KMS-11 (cell line): ENCODE measurements at regions not wholly inside any gene's neighbourhood (a gene's known extent, or its start where the extent isn't known, plus 50 kb on each side); places are given as distances from the start of the nearest gene placed in this dataset.

Experiments
- H2AFZ ChIP-seq: fragments of 200-600 bp; sonication (generic); 2 replicates; pipeline ENCODE4 v1.6.1; 2016; ENCODE audit warnings: antibody characterized with exemption, mixed run types, low read depth
- H3K27ac ChIP-seq: fragments of 200-600 bp; sonication (generic); 2 replicates; pipeline ENCODE4 v1.6.1; 2016; ENCODE audit warnings: mild to moderate bottlenecking, mixed run types
- H3K27me3 ChIP-seq: fragments of 200-600 bp; sonication (generic); 2 replicates; pipeline ENCODE4 v1.6.1; 2017; ENCODE audit warnings: mild to moderate bottlenecking, low read depth, mixed run types, moderate library complexity; ENCODE audit not compliant: insufficient read depth
- H3K36me3 ChIP-seq: fragments of 200-600 bp; sonication (generic); 2 replicates; pipeline ENCODE4 v1.6.1; 2017; ENCODE audit warnings: mild to moderate bottlenecking, mixed run types; ENCODE audit not compliant: insufficient read depth
- H3K4me1 ChIP-seq: fragments of 200-600 bp; sonication (generic); 2 replicates; pipeline ENCODE4 v1.6.1; 2016; ENCODE audit warnings: mild to moderate bottlenecking, low read depth, mixed run types; ENCODE audit not compliant: poor library complexity, severe bottlenecking
- H3K4me2 ChIP-seq: fragments of 200-600 bp; sonication (generic); 2 replicates; pipeline ENCODE4 v1.7.0; 2016; ENCODE audit warnings: mild to moderate bottlenecking, mixed run types
- H3K4me3 ChIP-seq: fragments of 200-600 bp; sonication (generic); IDR thresholded peaks from 2 replicates; pipeline ENCODE4 v1.6.1; 2017; ENCODE audit warnings: low read depth, low read length, mixed read lengths; ENCODE audit not compliant: insufficient read depth
- H3K79me2 ChIP-seq: fragments of 200-600 bp; sonication (generic); 2 replicates; pipeline ENCODE4 v1.6.1; 2016; ENCODE audit warnings: low read depth, mixed run types; ENCODE audit not compliant: insufficient read depth
- H3K9ac ChIP-seq: fragments of 200-600 bp; sonication (generic); 2 replicates; pipeline ENCODE4 v1.6.1; 2016; ENCODE audit warnings: mild to moderate bottlenecking, mixed run types
- H4K20me1 ChIP-seq: fragments of 200-600 bp; sonication (generic); 2 replicates; pipeline ENCODE4 v1.6.1; 2016; ENCODE audit warnings: mild to moderate bottlenecking, mixed run types; ENCODE audit not compliant: insufficient read depth
- TF ChIP-seq, protein P1 (sequence below): fragments of 200-600 bp; sonication (generic); conservative IDR thresholded peaks from 2 replicates; pipeline ENCODE4 v1.6.1; 2017; ENCODE audit warnings: low read depth, mild to moderate bottlenecking, antibody characterized with exemption, low read length, moderate library complexity, mixed read lengths

DNA sequence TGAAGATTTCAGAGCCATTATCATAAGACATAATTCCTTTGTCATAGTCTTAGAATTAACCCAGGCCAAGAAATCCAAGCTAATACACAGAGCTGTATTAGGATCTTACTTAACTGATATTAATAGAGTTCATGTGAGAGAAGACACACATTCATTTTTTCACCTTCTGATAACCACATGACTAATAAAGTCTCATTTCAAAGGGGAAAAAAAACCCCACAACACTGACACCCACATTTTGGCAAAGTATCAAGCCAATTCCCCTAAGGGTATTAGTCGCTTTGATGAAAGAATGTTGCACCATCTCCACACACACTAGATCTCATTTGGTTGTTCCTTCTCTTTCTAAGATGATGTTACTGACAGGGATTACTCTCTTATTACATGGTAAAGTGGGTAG is 344.4 kb upstream of the ESRRG start:
- Histone ChIP-seq H3K36me3 (no peaks in the 10 kb centered on the region), H3K27ac (no peak overlapping the region)
- TF ChIP-seq, protein P1, sequence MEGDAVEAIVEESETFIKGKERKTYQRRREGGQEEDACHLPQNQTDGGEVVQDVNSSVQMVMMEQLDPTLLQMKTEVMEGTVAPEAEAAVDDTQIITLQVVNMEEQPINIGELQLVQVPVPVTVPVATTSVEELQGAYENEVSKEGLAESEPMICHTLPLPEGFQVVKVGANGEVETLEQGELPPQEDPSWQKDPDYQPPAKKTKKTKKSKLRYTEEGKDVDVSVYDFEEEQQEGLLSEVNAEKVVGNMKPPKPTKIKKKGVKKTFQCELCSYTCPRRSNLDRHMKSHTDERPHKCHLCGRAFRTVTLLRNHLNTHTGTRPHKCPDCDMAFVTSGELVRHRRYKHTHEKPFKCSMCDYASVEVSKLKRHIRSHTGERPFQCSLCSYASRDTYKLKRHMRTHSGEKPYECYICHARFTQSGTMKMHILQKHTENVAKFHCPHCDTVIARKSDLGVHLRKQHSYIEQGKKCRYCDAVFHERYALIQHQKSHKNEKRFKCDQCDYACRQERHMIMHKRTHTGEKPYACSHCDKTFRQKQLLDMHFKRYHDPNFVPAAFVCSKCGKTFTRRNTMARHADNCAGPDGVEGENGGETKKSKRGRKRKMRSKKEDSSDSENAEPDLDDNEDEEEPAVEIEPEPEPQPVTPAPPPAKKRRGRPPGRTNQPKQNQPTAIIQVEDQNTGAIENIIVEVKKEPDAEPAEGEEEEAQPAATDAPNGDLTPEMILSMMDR, result no peak

DNA sequence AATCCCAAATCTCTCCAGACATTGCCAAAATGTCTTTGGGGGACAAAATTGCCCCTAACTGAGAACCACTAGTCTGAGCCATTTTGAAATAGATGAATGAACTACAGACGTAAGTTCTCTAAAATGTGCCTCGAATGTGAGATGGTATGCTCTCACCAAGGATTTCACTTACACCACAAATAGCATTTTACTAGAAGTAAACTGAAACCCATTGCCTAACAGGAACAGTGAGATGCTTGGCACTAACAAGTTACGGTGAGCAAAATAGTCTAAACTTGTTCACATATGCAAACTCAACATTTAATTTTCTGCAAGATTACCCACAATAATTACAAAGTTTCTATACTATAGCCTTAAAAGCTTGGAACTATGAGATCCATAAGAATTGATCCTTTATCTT is 343.6 kb upstream of the ESRRG start:
- Histone ChIP-seq H3K4me2 (no peak overlapping the region), H3K36me3 (no peaks in the 10 kb centered on the region), H3K27me3 (no peaks in the 10 kb centered on the region; the same call in 1 of the 2 replicates), H3K9ac (no peak overlapping the region), H3K79me2 (no peaks in the 10 kb centered on the region), H3K4me3 (no peak overlapping the region), H2AFZ (no peak overlapping the region), H3K27ac (no peak overlapping the region), H3K4me1 (no peaks in the 10 kb centered on the region), H4K20me1 (no peaks in the 10 kb centered on the region)
- TF ChIP-seq, protein P1, result no peak

More for the DNA sequence above, 344.4 kb upstream of the ESRRG start:
- Histone ChIP-seq H3K4me3 (no peak overlapping the region), H3K4me1 (no peaks in the 10 kb centered on the region), H2AFZ (no peak overlapping the region), H4K20me1 (no peaks in the 10 kb centered on the region), H3K9ac (no peak overlapping the region), H3K4me2 (no peak overlapping the region), H3K79me2 (no peaks in the 10 kb centered on the region), H3K27me3 (no peaks in the 10 kb centered on the region; the same call in 1 of the 2 replicates)

DNA sequence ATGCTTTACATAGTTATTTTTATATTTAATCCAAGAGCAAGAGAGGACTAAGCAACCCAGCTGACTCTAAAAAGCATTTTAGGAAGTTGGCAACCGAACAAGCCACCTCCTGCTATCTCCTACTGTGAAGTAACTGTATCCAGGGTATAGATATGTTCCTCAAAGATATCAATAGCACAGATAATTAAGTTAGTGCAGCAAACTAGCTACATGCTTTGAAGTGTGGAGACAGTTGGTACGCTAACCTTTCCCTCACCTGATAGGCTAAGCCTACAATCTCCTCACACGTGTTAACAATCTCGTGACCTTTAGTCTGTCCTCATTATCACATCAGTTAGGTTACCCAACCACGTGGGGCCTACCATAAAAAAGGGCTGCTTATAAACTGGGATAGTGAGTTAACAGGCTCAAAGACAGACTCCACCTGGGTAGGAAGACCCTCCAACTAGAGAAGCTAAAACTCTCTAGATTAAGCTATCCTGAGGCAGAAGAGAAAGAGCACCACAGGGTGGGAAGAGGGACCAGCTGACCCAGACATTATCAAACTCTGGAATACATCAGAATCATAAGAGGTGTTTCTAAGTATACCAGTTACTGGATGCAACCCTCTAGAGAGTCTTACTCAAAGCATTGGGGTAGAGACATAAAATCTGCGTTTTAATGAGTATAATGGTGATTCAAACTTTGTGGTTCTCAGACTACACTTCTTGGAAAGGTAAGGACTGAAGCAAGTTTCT is 340.1 kb upstream of the ESRRG start:
- TF ChIP-seq, protein P1, result no peak
- Histone ChIP-seq H3K27ac (no peak overlapping the region), H4K20me1 (no peaks in the 10 kb centered on the region), H3K4me2 (no peak overlapping the region), H3K79me2 (no peaks in the 10 kb centered on the region), H2AFZ (no peak overlapping the region), H3K4me1 (no peaks in the 10 kb centered on the region), H3K27me3 (no peaks in the 10 kb centered on the region), H3K36me3 (no peaks in the 10 kb centered on the region), H3K9ac (no peak overlapping the region), H3K4me3 (no peak overlapping the region)

DNA sequence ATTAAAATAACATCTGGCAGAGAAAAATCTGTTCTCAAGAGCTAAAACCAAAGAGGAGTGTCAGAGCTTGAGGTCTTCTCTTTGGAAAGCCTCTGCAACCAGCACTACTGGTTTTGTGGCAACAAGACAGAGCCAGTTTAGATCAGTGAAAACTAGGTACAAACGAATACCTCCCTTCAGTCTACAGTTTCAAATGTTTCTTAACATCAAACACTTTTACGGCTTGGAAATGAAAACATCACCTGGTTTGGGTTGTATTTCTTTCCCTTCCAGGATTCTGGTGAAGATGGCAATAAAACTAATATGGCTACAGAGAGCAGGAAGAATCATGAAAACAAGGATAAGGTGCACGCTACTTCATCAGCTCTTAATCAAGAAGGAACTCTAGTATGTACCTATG is 339.4 kb upstream of the ESRRG start:
- H3K4me3 ChIP-seq, result no peak overlapping the region
- H3K36me3 ChIP-seq, result no peaks in the 10 kb centered on the region
- H3K4me1 ChIP-seq, result no peaks in the 10 kb centered on the region
- no peak overlapping the region for H3K27ac ChIP-seq
- no peak overlapping the region for H3K4me2 ChIP-seq
- TF ChIP-seq, protein P1, result no peak
- H3K79me2 ChIP-seq, result no peaks in the 10 kb centered on the region
- no peaks in the 10 kb centered on the region for H3K27me3 ChIP-seq
- H3K9ac ChIP-seq, result no peak overlapping the region
- no peaks in the 10 kb centered on the region for H4K20me1 ChIP-seq
- H2AFZ ChIP-seq, result no peak overlapping the region
